Activated CD4-positive, CD25-positive, alpha-beta regulatory T cell treated with anti-CD3 and anti-CD28 coated beads, Interleukin-2, amount 50 U/mL, for 24 hours (primary cell): ENCODE measurements at regions not wholly inside any gene's neighbourhood (a gene's known extent, or its start where the extent isn't known, plus 50 kb on each side); places are given as distances from the start of the nearest gene placed in this dataset.

Experiments
- ATAC-seq, 2 donors: fragments of 150-1000 bp; cut with Tn5 transposase; one replicate each; pipeline ENCODE4 v1.10.0; 2021; ENCODE audit warnings: mild to moderate bottlenecking in 1 of 2, moderate library complexity in 1 of 2

DNA sequence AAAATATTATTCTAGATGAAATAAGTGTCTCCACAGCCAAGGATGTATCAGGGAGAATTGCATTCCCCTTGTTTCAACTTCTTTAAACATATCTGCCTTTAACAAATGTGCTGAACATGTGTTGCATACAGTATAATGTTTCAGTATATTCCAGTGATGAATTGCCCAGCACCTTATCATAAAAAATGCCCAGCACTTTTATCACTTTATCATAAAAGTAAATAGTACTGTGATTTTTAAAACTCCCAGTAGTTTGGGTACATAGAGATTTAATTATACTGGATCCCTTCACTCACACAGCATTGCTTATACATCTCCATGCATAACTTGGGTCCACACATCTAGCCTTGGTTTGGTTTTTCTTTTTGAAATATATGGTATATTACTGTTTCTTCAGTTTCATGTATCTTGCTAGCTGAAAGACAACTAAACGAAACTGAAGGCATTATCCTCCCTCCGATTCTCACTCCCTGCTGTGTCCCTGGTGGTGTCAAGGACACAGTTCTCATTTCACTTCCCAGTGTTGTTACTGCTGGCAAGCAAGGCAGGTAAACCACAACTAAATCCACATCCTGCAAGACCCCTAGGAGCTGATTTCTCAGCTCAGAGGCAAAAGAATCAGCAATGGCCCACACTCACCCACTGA, 118.2 kb upstream of the SLC44A3 start:
- ATAC-seq: no peak

DNA sequence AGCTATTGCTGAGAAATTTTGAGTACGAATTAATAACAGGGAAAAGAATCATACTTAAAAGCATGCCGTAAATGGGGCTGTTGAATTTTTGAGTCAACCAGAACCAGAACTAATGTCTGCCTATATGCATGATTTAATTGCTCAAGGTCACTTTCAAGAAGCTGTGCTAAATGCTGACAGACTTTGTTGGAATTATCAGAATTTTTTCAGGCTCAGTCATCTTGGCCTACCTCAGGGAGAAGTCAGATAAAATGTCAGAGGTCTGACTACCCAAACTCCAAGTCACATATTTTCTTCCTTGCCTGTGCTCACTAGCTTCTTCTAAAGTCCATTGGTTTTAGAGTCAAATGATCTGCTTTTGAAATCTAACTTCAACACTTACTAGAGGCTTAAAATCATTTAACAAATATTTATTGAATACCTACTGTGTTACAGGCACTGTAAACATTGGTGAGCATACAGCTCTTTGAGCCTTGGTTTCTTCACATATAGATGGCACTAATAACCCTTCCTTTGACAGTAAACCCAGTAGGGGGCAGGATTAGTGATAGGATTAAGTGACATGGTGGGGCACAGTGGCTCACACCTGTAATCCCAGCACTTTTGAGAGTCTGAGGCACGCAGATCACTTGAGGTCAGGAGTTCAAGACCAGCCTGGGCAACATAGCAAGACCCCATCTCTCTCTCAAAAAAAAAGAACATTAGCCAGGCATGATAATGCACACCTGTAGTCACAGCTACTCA, 121.2 kb upstream of the SLC44A3 start:
- no peak for ATAC-seq

DNA sequence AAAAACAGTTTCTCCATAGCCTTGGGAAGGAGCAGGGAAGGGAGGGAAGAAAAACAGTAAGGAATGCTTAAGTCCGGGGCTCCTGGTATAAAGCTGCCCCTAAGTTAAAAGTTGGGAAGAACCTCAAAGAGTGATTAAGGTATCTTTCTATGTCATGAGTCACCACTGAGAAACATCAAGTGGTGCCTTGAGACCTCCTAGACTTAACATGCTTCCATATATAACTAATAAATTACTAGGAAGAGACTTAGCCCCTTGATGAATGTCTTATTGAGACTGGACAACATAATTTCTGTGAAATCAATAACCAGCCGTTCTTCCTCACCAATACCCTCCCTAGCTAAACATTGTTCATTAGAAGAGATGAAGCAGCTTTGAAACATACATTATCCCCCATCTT, 121.8 kb upstream of the SLC44A3 start:
- ATAC-seq: no peak

DNA sequence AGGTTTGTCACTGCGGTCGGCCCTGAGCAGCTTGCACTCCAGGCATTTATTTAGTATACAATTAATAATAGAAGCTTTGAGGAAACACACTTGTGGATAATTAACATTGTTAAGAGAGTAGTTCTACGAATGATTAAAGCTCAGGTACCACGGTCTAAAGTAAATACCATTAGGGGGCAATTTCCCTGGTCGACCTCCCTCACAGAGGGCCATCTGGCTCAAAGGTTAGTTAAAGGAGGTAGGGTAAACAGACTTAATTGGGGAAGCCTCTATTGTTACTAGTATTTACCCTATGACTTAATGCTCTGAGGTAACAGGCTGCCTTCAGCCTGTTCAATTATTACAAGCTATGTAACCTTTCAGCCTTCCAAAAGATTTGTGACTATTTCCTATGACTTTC, 122.3 kb upstream of the SLC44A3 start:
- ATAC-seq: no peak

DNA sequence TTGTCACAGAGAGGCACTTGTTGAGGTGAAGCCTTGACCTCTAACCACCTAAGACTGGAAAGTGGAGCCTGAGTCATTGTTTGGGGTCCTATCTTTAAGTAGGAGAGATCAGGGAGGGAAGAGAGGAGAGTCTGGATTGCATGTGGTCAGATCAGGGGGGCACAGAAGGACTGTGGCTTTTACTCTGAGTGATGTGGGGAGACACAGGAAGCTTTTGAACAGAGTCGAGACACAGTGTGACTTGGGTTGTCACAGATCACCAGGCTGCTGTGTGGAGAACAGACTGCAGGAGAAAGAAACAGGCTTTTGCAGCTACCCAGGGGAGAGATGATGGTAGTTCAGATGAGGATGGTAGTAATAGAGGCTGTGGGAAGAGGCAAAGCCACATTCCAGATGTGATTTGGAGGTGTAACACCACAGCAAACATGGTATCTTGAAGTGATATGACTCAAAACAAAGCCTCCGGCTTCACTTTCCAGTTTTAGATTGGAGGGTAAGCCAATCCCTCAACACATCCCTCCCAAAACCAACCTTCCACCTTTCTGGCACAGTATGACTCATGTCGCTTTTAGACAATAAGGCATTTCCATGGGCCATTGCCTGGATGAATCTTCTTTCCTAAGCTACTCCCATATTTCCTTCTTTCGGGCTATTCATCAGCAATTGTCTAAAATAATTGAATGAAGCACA, 125.8 kb upstream of the SLC44A3 start:
- ATAC-seq: no peak

DNA sequence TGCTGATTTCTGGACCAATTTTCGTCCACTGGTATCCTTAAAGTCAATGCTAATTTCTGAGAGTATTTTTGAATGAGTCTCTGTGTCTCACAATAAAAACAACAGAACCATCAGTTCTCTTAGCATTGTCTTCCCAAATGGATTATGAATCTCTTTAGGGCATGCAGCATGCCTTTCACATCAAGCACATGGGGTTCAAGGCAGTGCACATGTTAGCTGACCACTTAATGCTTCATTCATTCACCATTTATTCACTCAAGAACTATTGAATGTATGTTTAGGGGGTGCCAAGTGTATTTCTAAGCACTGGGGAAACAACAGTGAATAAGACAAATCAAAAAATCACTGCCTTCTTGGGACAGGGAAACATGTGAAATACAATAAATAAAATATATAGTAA, 126.7 kb upstream of the SLC44A3 start:
- no peak for ATAC-seq

DNA sequence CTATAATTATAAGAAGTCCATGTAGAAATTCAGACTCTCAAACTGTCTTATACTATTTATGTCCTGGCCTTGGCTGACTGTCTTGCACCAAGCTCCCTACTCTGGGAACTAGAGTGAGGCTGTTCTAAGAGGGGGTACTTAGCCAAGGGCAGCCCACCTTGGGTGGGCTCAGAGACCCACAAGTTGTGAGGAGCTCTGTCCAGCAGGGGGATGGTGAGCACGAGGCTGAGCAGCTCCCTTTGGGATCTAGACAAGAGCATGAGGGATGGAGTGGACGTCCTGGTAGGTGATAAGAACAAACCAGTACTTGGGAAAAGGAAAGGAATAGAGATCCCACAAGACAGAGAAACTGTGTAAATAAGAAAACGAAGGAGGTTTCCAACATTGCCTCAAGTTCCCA, 127.1 kb upstream of the SLC44A3 start:
- no peak for ATAC-seq

DNA sequence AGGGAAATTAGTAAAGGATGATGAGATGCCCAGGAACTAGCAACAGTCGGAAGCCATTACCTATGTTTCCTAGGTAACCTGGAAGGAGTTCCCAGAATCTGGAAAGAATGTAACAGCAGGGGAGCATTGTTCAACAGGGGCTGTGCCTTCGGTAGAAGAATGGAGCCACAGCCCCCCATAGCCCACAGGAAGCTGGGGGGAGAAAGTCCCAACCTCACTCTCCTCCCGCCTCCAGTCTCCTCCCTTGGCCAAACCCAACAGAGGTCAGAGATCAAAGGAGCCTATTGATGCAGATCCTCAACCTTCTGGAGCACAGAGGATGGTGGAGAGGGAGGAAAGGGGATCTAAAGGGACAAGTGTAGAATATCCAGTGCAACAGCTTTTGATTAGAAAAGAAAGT, 131.5 kb upstream of the SLC44A3 start:
- no peak for ATAC-seq

DNA sequence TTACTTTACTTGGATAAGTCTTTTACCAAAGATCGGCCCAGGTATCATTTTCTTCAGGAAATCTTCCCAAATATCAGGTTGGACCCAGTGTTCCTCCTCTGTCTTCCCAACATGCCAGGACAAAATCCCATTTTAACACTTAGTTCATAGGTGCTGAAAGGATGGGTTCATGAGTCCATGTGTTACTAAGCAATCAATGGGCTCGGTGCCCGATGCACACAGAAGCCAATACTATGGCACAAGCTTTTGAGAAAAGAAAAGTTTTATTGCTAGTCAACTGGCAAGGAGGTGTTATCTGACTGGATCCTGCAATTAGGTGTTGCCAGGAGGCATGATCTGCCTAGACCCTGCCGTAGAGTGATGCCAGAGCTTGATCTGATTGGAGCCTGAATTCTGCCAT, 133.3 kb upstream of the SLC44A3 start:
- no peak for ATAC-seq

DNA sequence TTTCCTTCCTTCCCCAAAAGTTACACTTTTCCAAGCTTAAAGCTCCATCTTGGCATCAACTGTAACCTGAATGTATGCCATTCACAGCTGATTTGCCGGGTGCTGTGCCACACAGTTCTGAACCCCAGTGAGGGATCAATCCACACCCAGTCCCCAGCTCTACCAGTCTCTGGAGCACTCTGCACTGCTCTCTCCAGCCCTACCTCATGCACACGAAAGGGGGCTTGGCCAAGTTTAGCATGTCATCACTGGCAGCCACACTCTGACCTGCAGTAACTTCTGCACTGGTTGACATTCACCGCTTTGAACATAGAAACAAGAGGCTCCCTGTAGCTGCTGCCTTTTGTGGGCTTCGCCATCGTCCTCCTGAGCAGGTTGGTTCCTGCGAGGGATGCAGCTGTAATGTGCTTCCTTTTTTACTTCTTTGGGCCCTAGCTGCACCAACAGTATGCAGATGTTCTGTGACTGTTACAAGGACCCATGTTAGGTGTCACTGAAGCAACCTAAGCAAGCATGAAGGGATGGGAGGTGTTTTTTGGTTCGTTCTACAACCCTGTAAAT, 135.4 kb upstream of the SLC44A3 start:
- no peak for ATAC-seq

DNA sequence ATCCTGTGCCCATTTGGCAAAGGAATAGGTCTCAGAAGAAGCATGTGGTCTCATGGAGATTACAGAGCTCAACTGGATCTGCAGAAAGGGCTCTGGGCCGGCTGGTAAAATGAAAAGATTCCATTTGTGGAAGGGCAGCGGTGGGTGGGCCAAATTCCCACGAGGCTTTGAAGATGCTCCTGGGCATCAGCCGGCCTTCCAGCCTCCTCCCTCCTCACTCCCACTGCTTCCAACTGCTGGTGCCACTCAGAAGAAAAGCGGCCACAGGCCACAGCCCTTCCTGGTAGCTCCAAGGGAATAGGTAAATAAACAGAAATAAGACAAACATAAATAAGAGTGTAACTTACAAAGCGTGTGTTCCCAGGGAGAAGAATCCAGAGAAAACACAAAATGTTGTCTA, 136.3 kb upstream of the SLC44A3 start:
- no peak for ATAC-seq

DNA sequence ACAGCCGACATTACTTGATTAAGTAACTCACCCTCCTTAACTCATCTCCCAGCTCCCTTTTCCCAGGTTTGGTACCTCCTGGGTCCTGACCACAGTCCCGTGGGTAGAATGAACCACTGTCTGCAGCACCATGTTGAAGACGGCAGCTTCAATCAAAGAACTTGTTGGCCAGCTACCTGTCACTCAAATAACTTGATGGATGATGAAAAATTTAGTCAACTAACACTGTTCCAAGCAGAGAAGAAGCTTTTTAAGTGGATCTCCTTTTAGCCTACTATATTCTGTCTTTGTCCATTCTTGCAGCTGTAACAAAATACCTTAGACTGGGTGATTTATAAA, 138.4 kb upstream of the F3 start:
- ATAC-seq: no peak

DNA sequence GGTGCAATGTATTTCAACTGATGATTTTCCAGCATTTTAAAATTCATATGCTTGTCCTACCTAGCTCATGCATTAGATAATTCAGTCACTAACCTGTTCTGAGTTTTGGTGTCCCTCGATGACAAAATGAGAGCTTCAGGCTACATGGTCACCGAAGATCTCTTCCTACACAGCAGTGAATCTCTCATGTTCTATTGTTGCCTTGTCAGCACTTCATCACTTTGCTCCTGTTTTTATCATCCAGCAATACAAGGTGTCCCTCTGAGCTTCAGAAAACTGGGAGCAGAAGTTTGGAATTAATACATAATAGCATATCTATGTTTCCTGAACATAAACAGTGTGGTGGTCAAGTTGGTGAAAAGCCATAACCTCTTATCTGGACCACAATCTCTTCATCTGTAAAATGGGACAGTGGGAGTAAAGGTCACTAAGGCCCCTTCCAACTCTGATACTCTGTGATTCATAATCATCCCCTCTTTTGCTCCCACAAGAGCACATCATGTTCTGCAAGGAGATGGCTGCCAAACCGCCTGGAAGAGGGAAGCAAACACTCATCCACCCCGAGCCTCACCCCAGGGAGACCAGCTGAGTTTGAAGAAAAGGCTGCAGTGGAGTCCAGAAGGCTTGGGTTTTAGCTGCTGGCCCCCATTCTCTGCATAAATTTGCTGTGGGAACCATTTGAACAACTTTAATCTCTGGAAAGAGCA, 137.9 kb upstream of the F3 start:
- ATAC-seq: no peak

DNA sequence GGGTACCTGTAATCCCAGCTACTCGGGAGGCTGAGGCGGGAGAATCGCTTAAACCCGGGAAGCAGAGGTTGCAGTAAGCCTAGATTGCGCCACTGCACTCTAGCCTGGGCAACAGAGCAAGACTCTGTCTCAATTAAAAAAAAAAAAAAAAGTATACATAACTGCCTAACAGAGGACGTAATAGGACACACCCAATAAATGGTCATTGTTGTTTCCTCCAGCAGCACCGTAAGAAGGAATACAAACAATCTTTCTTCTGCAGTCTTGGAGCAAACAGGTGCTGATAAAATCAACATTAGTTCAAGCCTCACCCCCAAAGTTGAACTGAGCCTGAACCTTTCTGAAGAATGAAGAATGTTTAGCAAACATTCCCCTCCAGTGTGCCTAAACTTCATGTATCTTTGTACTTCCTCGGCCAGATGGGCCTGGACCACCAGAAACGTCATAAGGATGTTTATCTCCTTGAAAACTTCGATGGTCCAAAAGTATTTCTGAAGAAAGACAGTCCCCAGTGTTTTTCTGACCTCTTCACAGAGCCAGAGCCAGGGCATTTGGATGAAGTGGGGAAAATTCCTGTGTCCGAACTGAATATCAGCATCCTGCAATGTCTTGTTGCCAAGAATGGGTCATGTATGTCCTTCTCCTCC, 136.8 kb upstream of the F3 start:
- no peak for ATAC-seq

DNA sequence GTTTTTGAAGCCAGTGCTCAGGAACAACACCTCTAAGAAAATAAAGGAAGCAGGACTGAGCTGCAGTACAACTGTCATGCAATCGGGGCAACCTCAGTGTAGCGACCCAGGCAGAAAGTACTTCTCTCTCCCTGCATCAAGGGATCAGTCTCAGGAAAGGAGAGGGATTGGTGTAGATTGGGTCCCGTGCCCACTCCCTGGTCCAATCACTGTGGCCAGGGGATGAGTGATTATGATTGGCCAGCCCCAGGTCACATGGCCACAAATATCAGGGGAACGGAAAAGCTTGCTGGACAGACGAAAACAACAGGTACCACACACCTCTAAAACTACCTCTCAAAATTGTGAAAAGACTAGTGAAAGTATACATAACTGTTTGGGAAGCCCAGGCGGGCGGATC, 136.2 kb upstream of the F3 start:
- ATAC-seq: no peak

DNA sequence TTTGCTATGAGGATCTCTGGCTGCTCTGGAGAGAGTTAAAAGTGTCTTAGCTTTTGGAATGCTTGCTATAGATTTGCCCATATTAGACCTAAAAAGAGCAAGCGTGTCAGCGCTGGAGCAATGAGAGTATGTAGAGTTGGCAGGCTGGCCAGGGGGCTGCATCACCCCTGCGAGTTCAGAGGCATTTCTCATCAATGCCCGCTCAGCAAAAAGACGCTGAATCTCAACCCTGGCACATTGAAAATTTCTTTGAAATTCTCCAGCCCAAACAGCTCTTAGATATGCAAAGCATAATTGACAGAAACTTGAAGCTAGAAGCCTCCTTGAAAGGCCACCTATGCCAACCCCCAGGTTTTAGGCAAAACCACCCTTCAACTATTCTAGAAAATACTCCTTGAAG, 135.5 kb upstream of the F3 start:
- no peak for ATAC-seq

DNA sequence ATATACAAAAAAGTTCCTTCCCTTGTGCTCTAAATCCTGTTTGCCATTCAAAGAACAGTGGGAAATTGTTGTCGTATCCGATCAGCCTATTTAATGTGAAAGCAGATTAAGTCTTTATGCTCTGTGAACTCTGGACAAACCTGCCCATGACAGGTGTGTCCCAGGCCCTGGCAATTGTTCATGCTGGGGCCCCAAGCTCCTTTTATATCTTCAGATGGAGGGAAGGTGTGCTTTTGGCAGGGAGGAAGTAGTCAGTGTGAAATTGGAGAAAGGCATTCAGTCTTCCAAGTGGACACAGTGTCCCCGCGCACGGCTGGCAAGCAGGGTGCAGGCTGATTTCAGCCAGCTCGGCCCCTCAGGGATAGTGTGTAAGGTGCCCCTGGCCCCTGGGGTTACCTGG, 135.1 kb upstream of the F3 start:
- no peak for ATAC-seq

DNA sequence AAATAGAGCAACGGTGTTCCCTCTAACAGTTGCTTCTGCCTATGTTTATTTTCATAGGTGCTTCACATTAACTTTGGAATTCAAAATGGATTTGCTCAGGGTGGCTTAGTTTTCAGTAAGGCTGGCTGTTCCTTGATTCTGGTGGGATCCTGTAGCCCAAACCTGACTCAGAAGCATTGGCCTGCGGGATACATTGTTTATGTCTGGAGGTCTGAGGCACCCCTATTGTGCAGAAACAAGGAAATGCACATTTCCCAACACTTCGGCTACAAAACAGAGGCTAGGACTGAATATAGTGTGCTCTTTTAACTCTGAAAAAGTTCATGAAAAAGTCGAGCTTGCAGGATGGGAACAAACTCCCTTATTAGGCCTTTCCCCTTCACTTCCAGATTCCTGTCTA, 133.8 kb upstream of the F3 start:
- no peak for ATAC-seq

DNA sequence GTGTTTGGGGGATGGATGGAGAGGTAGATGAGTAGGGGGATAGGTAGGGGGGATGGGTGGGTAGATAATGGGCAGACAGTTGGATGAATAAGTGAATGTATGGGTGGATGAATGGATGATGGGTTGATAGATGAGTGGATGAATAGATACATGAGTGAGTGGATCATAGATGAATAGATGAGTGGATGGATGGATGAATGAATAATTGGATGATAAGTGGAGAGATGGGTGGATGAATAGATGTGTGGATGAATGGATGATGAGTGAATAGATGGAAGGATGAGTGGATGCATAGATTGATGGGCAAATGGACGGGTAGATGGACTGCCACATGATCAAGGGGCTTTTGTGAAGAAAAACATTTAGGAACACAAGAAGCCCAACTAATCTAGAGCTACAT, 133.3 kb upstream of the F3 start:
- ATAC-seq: no peak

DNA sequence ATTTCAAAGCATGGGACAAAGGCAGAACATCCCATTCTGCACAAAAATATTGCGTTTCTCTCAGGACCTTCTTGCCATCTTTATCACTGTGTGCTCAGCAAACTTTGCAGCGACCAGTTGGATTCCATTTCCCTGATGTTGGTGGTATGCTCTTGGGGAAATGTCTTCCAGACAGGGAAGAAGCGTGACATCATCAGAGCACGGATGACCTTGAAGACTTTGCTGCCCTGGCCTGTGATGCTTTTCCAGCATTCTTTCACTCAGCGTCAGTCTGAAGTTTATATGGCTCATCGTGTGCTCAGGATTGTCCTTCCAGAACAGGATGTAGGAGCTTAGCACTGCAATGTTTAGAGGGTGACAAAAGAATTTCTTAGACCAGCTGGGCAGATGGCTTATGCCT, 131.4 kb upstream of the F3 start:
- no peak for ATAC-seq

DNA sequence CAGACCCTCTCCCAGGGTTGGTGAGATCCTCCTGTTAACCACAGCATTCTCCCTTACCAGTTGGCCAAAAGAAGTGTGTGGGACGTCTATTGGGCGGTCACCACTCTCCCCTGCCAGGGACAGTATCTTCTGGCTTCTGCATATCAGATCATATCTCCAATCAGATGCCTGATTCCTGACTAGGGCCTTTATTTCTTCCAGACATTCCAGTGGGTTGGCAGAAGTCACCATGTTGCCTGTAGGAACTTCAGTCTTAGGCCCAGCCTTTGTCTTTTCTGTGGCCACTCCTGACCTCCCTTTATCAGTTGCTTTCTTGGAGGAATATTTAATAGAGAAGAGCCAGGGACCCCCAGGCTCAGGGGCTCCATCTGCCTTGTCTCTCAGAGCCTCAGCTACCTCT, 130.4 kb upstream of the F3 start:
- no peak for ATAC-seq

DNA sequence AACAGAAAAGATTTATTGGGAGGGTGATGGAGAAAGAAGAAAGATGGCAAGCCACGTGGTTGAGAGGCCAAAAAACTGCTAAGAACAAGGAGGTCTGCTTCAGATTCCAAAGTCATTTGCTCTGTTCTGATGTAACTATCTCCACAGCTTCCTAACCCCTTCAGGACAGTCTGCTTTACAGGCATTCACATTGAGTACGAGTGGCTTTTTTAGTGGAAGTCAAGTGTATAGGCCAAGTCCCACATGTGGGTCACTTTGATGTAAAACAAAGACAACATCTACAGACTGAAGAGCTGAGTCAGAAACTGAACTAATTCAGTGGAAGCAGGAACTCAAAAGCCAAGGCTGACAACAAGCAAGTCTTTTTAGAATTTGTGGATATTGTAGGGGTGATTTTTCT, 128.7 kb upstream of the F3 start:
- ATAC-seq: no peak

DNA sequence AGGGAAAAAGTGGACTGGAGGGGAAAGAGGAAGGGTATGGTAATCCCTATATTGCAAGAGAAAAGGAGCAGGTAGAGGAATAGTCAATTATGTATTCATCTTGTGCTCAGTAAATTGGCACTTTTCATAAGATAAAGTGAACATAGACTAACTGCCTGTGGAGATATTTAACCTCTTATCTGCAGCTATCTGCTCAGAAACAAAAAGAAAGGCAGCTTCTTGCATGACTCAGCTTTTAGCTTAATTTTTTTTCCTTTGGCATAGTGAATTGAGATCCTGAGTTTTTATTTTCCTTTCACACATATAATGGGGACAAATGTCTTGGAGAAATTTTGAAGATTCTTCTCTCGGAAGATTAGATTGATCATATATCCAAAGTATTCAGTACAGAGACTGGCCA, 127.6 kb upstream of the F3 start:
- ATAC-seq: no peak
